Inferior parietal cortex (tissue), 1 donor: ENCODE measurements at regions not wholly inside any gene's neighbourhood (a gene's known extent, or its start where the extent isn't known, plus 50 kb on each side); places are given as distances from the start of the nearest gene placed in this dataset.

Experiments
- DNase-seq: peaks from one replicate; pipeline ENCODE4 v3.0.0-alpha.2; 2016; ENCODE audit errors: extremely low spot score

GRCh38 chr11:25958045-25958444 is 373.9 kb upstream of the ANO3 start:
- DNase-seq, result no peak

DNA sequence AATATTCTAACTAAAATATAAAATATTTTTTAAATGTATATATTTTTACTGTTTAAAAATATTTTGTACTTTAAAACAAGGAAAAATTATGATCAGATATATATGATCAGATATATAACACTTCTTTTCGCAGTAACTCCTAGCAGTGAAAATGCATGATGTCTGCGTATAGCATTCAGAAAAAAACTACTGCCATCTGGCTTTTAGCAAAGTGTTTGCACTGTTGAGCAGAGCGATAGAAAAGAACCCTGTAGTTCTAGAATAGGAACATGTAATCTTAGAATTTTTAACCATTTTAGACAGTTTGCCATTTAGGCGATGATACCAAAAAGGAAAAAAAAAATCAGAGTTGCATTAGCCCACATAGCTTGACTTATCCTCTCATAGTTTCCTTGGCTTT is 370.4 kb upstream of the ANO3 start:
- DNase-seq, result peak; percentile 23

- DNase-seq, result no peak
Measured at GRCh38 chr11:25970726-25971508, 361.0 kb upstream of the ANO3 start.

- DNase-seq, result no peak
Measured at GRCh38 chr11:25980091-25980490, 351.8 kb upstream of the ANO3 start.

DNA sequence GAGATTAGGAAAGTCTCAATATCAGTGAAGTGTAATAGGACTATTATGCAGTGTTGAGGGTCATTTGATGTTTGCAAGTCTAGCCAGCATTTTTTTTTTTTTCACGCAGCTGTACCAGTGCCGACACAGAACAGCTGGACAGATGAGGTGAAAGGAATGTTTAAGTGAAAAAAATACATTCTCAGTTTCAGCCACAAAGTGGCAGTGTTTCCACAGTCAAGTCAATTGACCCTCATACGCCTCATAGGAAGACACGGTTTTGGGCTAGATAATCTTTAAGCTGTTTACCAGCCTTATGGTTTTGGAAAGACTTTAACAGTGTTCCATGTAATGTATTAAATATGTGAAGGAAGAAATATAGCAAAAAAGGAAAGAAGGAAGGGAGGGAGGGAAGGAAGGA is 349.9 kb upstream of the ANO3 start:
- peak; percentile 76 for DNase-seq

GRCh38 chr11:25983280-25983679 is 348.6 kb upstream of the ANO3 start:
- no peak for DNase-seq

- DNase-seq, result no peak
Measured at GRCh38 chr11:25988178-25988577, 343.8 kb upstream of the ANO3 start.

GRCh38 chr11:25990406-25990805 is 341.5 kb upstream of the ANO3 start:
- no peak for DNase-seq

DNA sequence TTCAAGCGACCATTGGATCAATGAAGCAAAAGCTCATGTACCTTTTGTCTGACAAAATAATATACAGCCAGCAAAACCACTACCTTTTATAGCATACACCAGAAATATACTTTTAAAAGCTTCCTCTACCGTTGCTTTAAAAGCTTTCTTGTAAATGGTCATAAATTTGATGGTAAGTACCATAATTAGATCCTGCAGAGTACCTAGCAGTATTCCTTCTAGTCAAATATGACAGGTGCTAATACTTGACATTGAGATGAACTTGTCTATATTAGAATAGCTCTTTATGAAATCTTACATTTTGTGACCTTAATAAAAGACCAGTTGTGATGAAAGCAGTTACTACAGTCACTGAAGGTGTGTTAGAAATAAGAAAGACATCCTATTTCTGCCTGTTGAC is 340.5 kb upstream of the ANO3 start:
- no peak for DNase-seq

GRCh38 chr11:25992294-25992693 is 339.6 kb upstream of the ANO3 start:
- no peak for DNase-seq

DNA sequence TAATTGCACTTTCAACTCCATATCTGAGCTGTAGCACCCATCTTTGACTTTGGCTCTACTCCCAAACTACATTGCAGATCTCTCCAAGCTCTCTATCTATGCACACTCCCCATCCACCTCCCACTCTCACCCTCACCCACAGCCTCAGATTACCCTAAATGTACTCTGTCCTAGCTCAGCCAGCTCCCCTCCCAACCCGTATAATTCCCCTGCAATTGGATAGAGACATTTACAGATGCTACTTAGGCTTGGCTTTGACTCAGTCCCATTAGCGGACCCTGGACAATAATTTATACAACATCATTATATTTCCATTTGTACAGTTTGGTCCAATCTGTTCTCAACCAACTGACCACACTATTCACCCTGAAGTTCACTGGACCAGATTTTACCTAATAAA is 338.9 kb upstream of the ANO3 start:
- DNase-seq, result no peak

DNA sequence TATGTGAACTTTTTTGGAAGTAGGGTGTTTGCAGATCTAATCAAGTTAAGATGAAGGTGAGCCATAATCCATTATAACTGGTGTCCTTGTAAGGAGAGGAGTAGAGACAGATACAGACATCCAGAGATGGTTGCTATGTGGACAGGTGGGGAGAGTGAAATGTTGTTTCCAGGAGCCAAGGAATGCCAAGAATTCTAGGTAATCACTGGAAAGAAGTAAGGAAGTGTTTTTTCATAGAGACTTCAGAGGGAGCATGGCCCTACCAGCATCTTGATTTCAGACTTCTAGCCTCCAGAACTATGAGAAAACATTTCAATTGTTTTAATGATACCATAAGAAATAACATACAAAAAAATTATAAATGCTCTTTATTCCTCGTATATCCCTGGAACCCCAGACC is 320.5 kb upstream of the ANO3 start:
- DNase-seq, result no peak

GRCh38 chr11:26014456-26015115 is 317.3 kb upstream of the ANO3 start:
- no peak for DNase-seq

- DNase-seq, result no peak
Measured at GRCh38 chr11:26017322-26017860, 314.5 kb upstream of the ANO3 start.

DNA sequence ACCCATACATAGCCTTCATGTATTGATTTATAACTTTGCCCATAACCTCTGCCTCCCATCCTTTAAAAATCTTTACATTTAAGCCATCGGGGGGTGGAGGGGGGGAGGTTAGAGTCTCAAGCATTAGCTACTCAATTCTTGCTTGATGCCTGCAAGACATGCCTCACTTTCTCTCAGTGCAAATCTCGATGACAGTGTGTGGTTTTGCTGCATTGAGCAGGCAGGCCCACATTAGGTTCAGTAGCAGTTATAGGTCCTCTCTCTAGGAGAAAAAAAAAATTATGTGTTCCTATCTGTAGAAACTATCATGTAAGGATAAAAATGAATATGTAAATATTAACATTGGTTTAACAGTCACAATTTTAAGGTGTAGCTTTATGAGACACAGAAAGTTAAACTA is 314.0 kb upstream of the ANO3 start:
- DNase-seq, result no peak

GRCh38 chr11:26018336-26018735 is 313.6 kb upstream of the ANO3 start:
- no peak for DNase-seq

GRCh38 chr11:26019386-26019785 is 312.5 kb upstream of the ANO3 start:
- no peak for DNase-seq

GRCh38 chr11:26021017-26021416 is 310.9 kb upstream of the ANO3 start:
- DNase-seq, result no peak

GRCh38 chr11:26023057-26023456 is 308.9 kb upstream of the ANO3 start:
- no peak for DNase-seq

DNA sequence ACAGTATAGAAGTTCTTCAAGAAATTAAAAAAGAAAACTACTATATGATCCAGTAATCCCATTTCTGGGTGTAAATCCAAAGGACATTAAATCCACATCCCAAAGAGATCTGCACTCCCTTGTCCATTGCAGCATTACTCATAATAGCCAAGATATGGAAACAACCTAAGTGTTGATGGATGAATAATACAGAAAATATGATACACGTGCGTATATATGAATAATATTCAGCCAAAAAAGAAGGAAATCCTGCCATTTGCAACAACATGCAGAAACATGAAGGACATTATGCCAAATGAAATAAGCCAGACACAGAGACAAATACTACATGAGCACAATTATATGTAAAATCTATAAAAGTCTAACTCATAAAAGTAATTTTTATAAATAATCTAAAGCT is 306.3 kb upstream of the ANO3 start:
- no peak for DNase-seq

- DNase-seq, result no peak
Measured at GRCh38 chr11:26026078-26026477, 305.9 kb upstream of the ANO3 start.

GRCh38 chr11:26027887-26028286 is 304.0 kb upstream of the ANO3 start:
- DNase-seq, result no peak

GRCh38 chr11:26028393-26028911 is 303.5 kb upstream of the ANO3 start:
- DNase-seq, result no peak
